Left lung (tissue), 4 donors: ENCODE measurements at regions not wholly inside any gene's neighbourhood (a gene's known extent, or its start where the extent isn't known, plus 50 kb on each side); places are given as distances from the start of the nearest gene placed in this dataset.
A peak's percentile ranks its signal among the peaks of the same experiment; 100 is the strongest.

ENCODE experiments used
- ATAC-seq: fragments of 200-7000 bp; cut with Tn5 transposase; one replicate; pipeline ENCODE4 v1.9.1; 2020; ENCODE audit warnings: moderate library complexity
- DNase-seq, 4 donors: peaks; one replicate each; pipeline ENCODE4 v3.0.0-alpha.2; 2013 to 2020
- H3K27ac ChIP-seq, 2 donors: fragments of 200-600 bp; sonication (generic) in 1 of 2; one replicate each; pipeline versions ENCODE4 v1.5.0 to v1.8.0; 2020 to 2021
- H3K27me3 ChIP-seq, 2 donors: fragments of 200-600 bp; sonication (generic) in 1 of 2; one replicate each; pipeline versions ENCODE4 v1.5.0 to v1.8.0; 2020 to 2021
- H3K36me3 ChIP-seq, 2 donors: fragments of 200-600 bp; sonication (generic) in 1 of 2; one replicate each; pipeline versions ENCODE4 v1.5.0 to v1.8.0; 2020 to 2021
- H3K4me1 ChIP-seq, 2 donors: fragments of 200-600 bp; one replicate each; pipeline ENCODE4 v1.8.0; 2021
- H3K4me3 ChIP-seq, 2 donors: fragments of 200-600 bp; sonication (generic) in 1 of 2; one replicate each; pipeline versions ENCODE4 v1.5.0 to v1.8.0; 2020 to 2021; ENCODE audit warnings: mild to moderate bottlenecking in 1 of 2
- H3K9me3 ChIP-seq, 2 donors: fragments of 200-600 bp; sonication (generic) in 1 of 2; one replicate each; pipeline versions ENCODE4 v1.5.0 to v1.8.0; 2020 to 2021
- intact Hi-C, 2 donors: fragments of 100-400 bp; cut with DNase I; formaldehyde crosslinking; loops; one replicate each; pipeline versions ENCODE4 v1.11.2 to v1.14.2; 2022
- TF ChIP-seq, protein P1 (sequence below), 2 donors: fragments of 200-600 bp; sonication (generic) in 1 of 2; IDR thresholded peaks; one replicate each; pipeline versions ENCODE4 v1.5.0 to v1.8.0; 2021; ENCODE audit warnings: antibody characterized with exemption in 2 of 2
- donor health status: DM: no; HTN: yes; CAD: no.
- donor health status: DM: no; HTN: no; CAD: no.

DNA sequence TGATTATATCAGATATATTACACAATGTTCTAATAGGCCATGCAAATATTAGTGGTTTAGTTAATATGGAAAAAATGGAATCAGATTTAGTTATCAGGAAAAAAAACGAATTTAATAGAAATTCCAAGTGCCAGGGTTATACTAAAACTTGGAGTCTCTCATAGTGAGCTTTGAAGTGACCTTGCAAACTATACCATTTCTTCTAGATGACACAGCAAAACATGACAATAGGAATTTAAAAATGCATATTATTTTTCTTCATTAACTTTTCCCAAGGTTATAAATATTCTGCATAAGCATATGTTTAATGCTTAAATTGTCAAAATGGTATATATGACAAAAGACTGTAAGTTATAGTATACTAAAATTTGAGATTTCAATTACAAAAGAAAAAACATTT is 250.1 kb upstream of the DCN start:
- Histone ChIP-seq H3K27ac (no peak overlapping the region), H3K4me3 (no peak overlapping the region), H3K9me3 (no peaks in the 10 kb centered on the region), H3K27me3 (no peaks in the 10 kb centered on the region), H3K4me1 (no peaks in the 10 kb centered on the region), H3K36me3 (no peaks in the 10 kb centered on the region)
- DNase-seq, result no peak
- TF ChIP-seq, protein P1, sequence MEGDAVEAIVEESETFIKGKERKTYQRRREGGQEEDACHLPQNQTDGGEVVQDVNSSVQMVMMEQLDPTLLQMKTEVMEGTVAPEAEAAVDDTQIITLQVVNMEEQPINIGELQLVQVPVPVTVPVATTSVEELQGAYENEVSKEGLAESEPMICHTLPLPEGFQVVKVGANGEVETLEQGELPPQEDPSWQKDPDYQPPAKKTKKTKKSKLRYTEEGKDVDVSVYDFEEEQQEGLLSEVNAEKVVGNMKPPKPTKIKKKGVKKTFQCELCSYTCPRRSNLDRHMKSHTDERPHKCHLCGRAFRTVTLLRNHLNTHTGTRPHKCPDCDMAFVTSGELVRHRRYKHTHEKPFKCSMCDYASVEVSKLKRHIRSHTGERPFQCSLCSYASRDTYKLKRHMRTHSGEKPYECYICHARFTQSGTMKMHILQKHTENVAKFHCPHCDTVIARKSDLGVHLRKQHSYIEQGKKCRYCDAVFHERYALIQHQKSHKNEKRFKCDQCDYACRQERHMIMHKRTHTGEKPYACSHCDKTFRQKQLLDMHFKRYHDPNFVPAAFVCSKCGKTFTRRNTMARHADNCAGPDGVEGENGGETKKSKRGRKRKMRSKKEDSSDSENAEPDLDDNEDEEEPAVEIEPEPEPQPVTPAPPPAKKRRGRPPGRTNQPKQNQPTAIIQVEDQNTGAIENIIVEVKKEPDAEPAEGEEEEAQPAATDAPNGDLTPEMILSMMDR (IDR thresholded peaks at IDR 0.05), result no peak
- intact Hi-C loops, result no loop called here
- no peak for ATAC-seq

DNA sequence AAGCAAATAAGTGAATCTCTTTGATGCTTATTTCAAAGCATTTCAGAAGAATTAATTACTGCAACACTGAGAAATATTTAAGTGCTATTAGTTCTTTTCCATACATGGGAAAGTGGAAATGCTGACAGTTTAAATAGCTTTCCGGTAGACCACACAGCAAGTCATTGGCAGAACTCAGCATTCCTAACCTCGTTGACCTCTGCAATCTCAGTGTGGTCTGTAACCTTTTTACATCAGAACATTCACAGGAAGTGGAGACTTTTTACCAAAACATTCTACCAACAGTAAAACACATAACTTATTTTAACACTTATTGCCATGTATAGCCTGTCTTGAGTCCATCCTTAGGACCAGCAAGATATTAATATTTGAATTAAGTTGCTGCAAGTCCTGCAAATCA is 249.5 kb upstream of the DCN start:
- Histone ChIP-seq H3K36me3 (no peaks in the 10 kb centered on the region), H3K4me1 (no peaks in the 10 kb centered on the region), H3K27ac (no peak overlapping the region), H3K9me3 (no peaks in the 10 kb centered on the region), H3K27me3 (no peaks in the 10 kb centered on the region), H3K4me3 (no peak overlapping the region)
- intact Hi-C loops, result no loop called here
- peak in 2 of 4 donors; percentile 60 to 63 for DNase-seq
- TF ChIP-seq, protein P1 (IDR thresholded peaks at IDR 0.05), result no peak
- ATAC-seq, result no peak

DNA sequence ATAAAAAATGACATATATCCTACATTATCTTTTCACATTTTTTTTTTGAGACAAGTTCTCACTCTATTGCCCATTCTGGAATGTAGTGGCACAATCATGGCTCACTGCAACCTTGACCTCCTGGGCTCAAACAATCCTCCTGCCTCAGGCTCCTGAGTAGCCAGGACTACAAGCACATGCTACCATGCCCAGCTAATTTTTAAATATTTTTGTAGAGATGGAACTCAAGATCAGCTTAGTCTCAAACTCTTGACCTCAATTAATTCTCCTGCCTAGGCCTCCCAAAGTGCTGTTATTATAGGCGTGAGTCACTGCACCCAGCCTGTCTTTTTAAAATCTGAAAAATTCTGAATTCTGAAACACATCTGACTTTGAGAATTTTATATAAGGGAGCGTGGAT is 241.9 kb upstream of the DCN start:
- intact Hi-C loops, result no loop called here
- Histone ChIP-seq H3K36me3 (no peaks in the 10 kb centered on the region), H3K4me3 (no peak overlapping the region), H3K27ac (no peak overlapping the region), H3K27me3 (no peaks in the 10 kb centered on the region), H3K4me1 (no peaks in the 10 kb centered on the region), H3K9me3 (no peaks in the 10 kb centered on the region)
- TF ChIP-seq, protein P1 (IDR thresholded peaks at IDR 0.05), result no peak
- DNase-seq, result no peak
- no peak for ATAC-seq

GRCh38 chr12:91423693-91424050 is 241.1 kb upstream of the DCN start:
- TF ChIP-seq, protein P1 (IDR thresholded peaks at IDR 0.05), result no peak
- intact Hi-C loops, result no loop called here
- no peaks in the 10 kb centered on the region for H3K9me3 ChIP-seq
- H3K36me3 ChIP-seq, result no peaks in the 10 kb centered on the region
- no peak for DNase-seq
- H3K27ac ChIP-seq, result no peak overlapping the region
- ATAC-seq, result no peak
- H3K4me3 ChIP-seq, result no peak overlapping the region
- H3K27me3 ChIP-seq, result no peaks in the 10 kb centered on the region
- H3K4me1 ChIP-seq, result no peaks in the 10 kb centered on the region

DNA sequence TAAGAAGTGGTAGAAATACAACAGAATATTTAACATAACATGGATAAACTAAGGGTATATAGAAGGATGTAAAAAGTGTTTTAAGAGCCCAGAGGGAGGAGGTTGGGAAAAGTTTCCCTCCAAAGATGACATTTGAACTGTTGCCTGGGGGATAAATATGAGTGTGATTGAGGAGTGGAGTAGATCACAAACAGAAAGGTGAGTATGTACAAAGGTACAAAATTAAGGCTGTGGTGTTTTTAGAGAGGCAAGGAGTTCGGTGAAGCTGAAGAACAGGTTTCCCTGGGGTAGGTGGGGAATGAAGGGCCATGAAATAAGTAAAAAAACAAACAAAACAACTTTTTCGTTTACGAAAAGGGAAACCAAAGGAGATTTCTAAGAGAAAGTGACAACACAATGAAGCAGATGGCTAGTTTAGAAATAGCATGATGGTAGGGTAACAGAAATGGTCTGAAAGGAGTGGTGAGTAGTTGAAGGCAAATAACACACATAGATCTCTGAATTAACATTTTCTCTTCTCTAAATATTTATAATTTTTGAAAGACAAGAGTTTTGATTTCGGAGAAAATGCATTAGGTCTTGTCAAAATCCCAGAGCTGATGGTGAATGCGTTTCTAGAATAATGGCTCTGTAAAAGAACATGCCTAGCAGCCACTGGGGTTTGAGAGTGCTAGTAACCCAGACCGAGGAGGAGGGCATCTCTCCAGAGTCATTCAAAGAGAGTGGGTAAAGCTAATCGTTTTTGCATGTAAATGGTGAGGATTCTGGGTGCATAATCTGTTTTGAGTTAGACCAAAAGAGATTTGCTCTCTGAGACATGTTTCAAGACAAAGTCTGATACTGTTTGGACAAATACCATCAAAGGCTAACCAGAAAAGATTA is 240.4 kb upstream of the DCN start:
- Histone ChIP-seq H3K36me3 (no peaks in the 10 kb centered on the region), H3K27me3 (no peaks in the 10 kb centered on the region), H3K4me1 (no peaks in the 10 kb centered on the region), H3K9me3 (no peaks in the 10 kb centered on the region), H3K4me3 (no peak overlapping the region), H3K27ac (no peak overlapping the region)
- DNase-seq (no peak), ATAC-seq (peak; percentile 31)
- TF ChIP-seq, protein P1 (IDR thresholded peaks at IDR 0.05), result no peak
- intact Hi-C loops, result no loop called here
